OCI-LY7 (cell line): ENCODE measurements at regions not wholly inside any gene's neighbourhood (a gene's known extent, or its start where the extent isn't known, plus 50 kb on each side); places are given as distances from the start of the nearest gene placed in this dataset.

ENCODE experiments used
- CTCF ChIP-seq: fragments of 200-600 bp; sonication (generic); conservative IDR thresholded peaks from 2 replicates; pipeline ENCODE4 v1.5.1; 2014; ENCODE audit warnings: mild to moderate bottlenecking, antibody characterized with exemption, low read length, moderate library complexity, mixed read lengths
- EZH2phosphoT487 ChIP-seq: fragments of 200-600 bp; sonication (generic); IDR thresholded peaks from 2 replicates; pipeline ENCODE4 v1.6.1; 2018; ENCODE audit warnings: low read depth, borderline replicate concordance, mild to moderate bottlenecking, mixed run types, antibody characterized with exemption, low read length, moderate library complexity, mixed read lengths

- TF ChIP-seq CTCF (no peak), EZH2phosphoT487 (no peak)
Measured at GRCh38 chr7:22655781-22656180, 71.2 kb upstream of the IL6 start.
